Stimulated activated memory B cell treated with anti-CD40 and anti-IgM and Interleukin-4, amounts not matched to agents 10 μg/mL and 1 μg/mL and 100 μg/mL, for 72 hours (primary cell): ENCODE measurements at regions not wholly inside any gene's neighbourhood (a gene's known extent, or its start where the extent isn't known, plus 50 kb on each side); places are given as distances from the start of the nearest gene placed in this dataset.
"Not testable (repeated sequence)": the region's sequence is repeated elsewhere in the genome, so short reads cannot be mapped to it uniquely, and the experiment has no call there.

ENCODE experiments used
- ATAC-seq: fragments of 150-1000 bp; cut with Tn5 transposase; 2 replicates; pipeline ENCODE4 v1.10.0; 2021
- H3K27ac Mint-ChIP-seq: one replicate; pipeline ENCODE4 v1.8.0; 2022; ENCODE audit warnings: mild to moderate bottlenecking, mixed read lengths
- H3K27me3 Mint-ChIP-seq: one replicate; pipeline ENCODE4 v1.8.0; 2022; ENCODE audit warnings: mixed read lengths
- H3K36me3 Mint-ChIP-seq: one replicate; pipeline ENCODE4 v1.8.0; 2022; ENCODE audit warnings: mixed read lengths
- H3K4me1 Mint-ChIP-seq: one replicate; pipeline ENCODE4 v1.8.0; 2022; ENCODE audit warnings: mixed read lengths
- H3K4me3 Mint-ChIP-seq: one replicate; pipeline ENCODE4 v1.8.0; 2022; ENCODE audit warnings: mild to moderate bottlenecking, moderate library complexity, mixed read lengths
- H3K9me3 Mint-ChIP-seq: one replicate; pipeline ENCODE4 v1.8.0; 2022; ENCODE audit warnings: mixed read lengths

- no peak for ATAC-seq
- Mint-ChIP-seq H3K27me3 (peaks cover 27% of the 10 kb centered on the region), H3K4me1 (no peaks in the 10 kb centered on the region), H3K27ac (no peak overlapping the region), H3K36me3 (no peaks in the 10 kb centered on the region), H3K9me3 (peaks cover 11% of the 10 kb centered on the region), H3K4me3 (no peak overlapping the region)
These were observed 92.6 kb downstream of the KIF26A start for GRCh38 chr14:104230946-104231345.

- Mint-ChIP-seq H3K27ac (no peak overlapping the region), H3K4me3 (no peak overlapping the region), H3K27me3 (peaks cover 22% of the 10 kb centered on the region), H3K36me3 (no peaks in the 10 kb centered on the region), H3K9me3 (peaks cover 18% of the 10 kb centered on the region), H3K4me1 (no peaks in the 10 kb centered on the region)
- ATAC-seq = no peak
These were observed 93.7 kb downstream of the KIF26A start for GRCh38 chr14:104232070-104232484.

GRCh38 chr14:104234007-104234786 is 95.8 kb downstream of the KIF26A start:
- not testable (repeated sequence) for H3K4me3 Mint-ChIP-seq, H3K36me3 Mint-ChIP-seq, ATAC-seq, H3K27ac Mint-ChIP-seq, H3K4me1 Mint-ChIP-seq
- H3K27me3 Mint-ChIP-seq = peaks cover 30% of the 10 kb centered on the region
- H3K9me3 Mint-ChIP-seq = peaks cover 18% of the 10 kb centered on the region

GRCh38 chr14:104235686-104236085 is 97.3 kb downstream of the KIF26A start:
- no peak for ATAC-seq
- Mint-ChIP-seq H3K9me3 (peaks cover 18% of the 10 kb centered on the region), H3K27ac (no peak overlapping the region), H3K36me3 (no peaks in the 10 kb centered on the region), H3K4me3 (no peak overlapping the region), H3K4me1 (peaks cover 7% of the 10 kb centered on the region), H3K27me3 (peaks cover 37% of the 10 kb centered on the region)

GRCh38 chr14:104237651-104238423 is 99.5 kb downstream of the KIF26A start:
- Mint-ChIP-seq H3K27ac (no peak overlapping the region), H3K4me1 (peaks cover 7% of the 10 kb centered on the region), H3K9me3 (peaks cover 18% of the 10 kb centered on the region), H3K4me3 (no peak overlapping the region), H3K27me3 (peaks cover 37% of the 10 kb centered on the region), H3K36me3 (no peaks in the 10 kb centered on the region)
- no peak for ATAC-seq

GRCh38 chr14:104238424-104239184 is 100.2 kb downstream of the KIF26A start:
- Mint-ChIP-seq H3K27ac (no peak overlapping the region), H3K36me3 (no peaks in the 10 kb centered on the region), H3K4me1 (peaks cover 7% of the 10 kb centered on the region), H3K9me3 (peaks cover 18% of the 10 kb centered on the region), H3K4me3 (no peak overlapping the region), H3K27me3 (peaks cover 37% of the 10 kb centered on the region)
- no peak for ATAC-seq

- H3K36me3 Mint-ChIP-seq = no peaks in the 10 kb centered on the region
- ATAC-seq = no peak
- no peak overlapping the region for H3K27ac Mint-ChIP-seq
- peaks cover 7% of the 10 kb centered on the region for H3K4me1 Mint-ChIP-seq
- peaks cover 37% of the 10 kb centered on the region for H3K27me3 Mint-ChIP-seq
- peaks cover 18% of the 10 kb centered on the region for H3K9me3 Mint-ChIP-seq
- no peak overlapping the region for H3K4me3 Mint-ChIP-seq
These were observed 100.9 kb downstream of the KIF26A start for GRCh38 chr14:104239185-104239775.

GRCh38 chr14:104239861-104240301 is 101.5 kb downstream of the KIF26A start:
- no peak for ATAC-seq
- H3K4me3 Mint-ChIP-seq = no peak overlapping the region
- peaks cover 37% of the 10 kb centered on the region for H3K27me3 Mint-ChIP-seq
- no peaks in the 10 kb centered on the region for H3K36me3 Mint-ChIP-seq
- peaks cover 7% of the 10 kb centered on the region for H3K4me1 Mint-ChIP-seq
- H3K9me3 Mint-ChIP-seq = peaks cover 18% of the 10 kb centered on the region
- H3K27ac Mint-ChIP-seq = no peak overlapping the region

GRCh38 chr14:104240434-104241157 is 102.2 kb downstream of the KIF26A start:
- no peak overlapping the region for H3K4me3 Mint-ChIP-seq
- H3K27ac Mint-ChIP-seq = no peak overlapping the region
- peaks cover 17% of the 10 kb centered on the region for H3K9me3 Mint-ChIP-seq
- H3K27me3 Mint-ChIP-seq = peaks cover 37% of the 10 kb centered on the region
- peaks cover 7% of the 10 kb centered on the region for H3K4me1 Mint-ChIP-seq
- no peaks in the 10 kb centered on the region for H3K36me3 Mint-ChIP-seq
- peak; percentile 60 for ATAC-seq

GRCh38 chr14:104243200-104243599 is 104.8 kb downstream of the KIF26A start:
- Mint-ChIP-seq H3K27ac (no peak overlapping the region), H3K9me3 (peaks cover 3% of the 10 kb centered on the region), H3K27me3 (peaks cover 26% of the 10 kb centered on the region), H3K4me3 (no peak overlapping the region), H3K4me1 (peaks cover 7% of the 10 kb centered on the region), H3K36me3 (no peaks in the 10 kb centered on the region)
- no peak for ATAC-seq

- no peak for ATAC-seq
- H3K9me3 Mint-ChIP-seq = peaks cover 3% of the 10 kb centered on the region
- peaks cover 14% of the 10 kb centered on the region for H3K27me3 Mint-ChIP-seq
- no peak overlapping the region for H3K27ac Mint-ChIP-seq
- peaks cover 5% of the 10 kb centered on the region for H3K4me1 Mint-ChIP-seq
- no peak overlapping the region for H3K4me3 Mint-ChIP-seq
- no peaks in the 10 kb centered on the region for H3K36me3 Mint-ChIP-seq
These were observed 106.0 kb downstream of the KIF26A start for GRCh38 chr14:104244221-104245011.

- H3K36me3 Mint-ChIP-seq = no peaks in the 10 kb centered on the region
These were observed 106.7 kb downstream of the KIF26A start for GRCh38 chr14:104245075-104245474.

GRCh38 chr14:104245723-104246122 is 107.3 kb downstream of the KIF26A start:
- H3K27me3 Mint-ChIP-seq = peaks cover 8% of the 10 kb centered on the region
- no peak for ATAC-seq
- H3K4me3 Mint-ChIP-seq = no peak overlapping the region
- no peak overlapping the region for H3K27ac Mint-ChIP-seq
- no peaks in the 10 kb centered on the region for H3K4me1 Mint-ChIP-seq
- H3K9me3 Mint-ChIP-seq = peaks cover 3% of the 10 kb centered on the region
- H3K36me3 Mint-ChIP-seq = no peaks in the 10 kb centered on the region

More at GRCh38 chr14:104245075-104245474, 106.7 kb downstream of the KIF26A start:
- H3K27ac Mint-ChIP-seq = no peak overlapping the region
- no peak overlapping the region for H3K4me3 Mint-ChIP-seq
- H3K9me3 Mint-ChIP-seq = peaks cover 3% of the 10 kb centered on the region
- H3K4me1 Mint-ChIP-seq = no peaks in the 10 kb centered on the region
- ATAC-seq = no peak
- peaks cover 8% of the 10 kb centered on the region for H3K27me3 Mint-ChIP-seq
